PC-3 (cell line): ENCODE measurements at regions not wholly inside any gene's neighbourhood (a gene's known extent, or its start where the extent isn't known, plus 50 kb on each side); places are given as distances from the start of the nearest gene placed in this dataset.

Source experiments
- CTCF ChIP-seq: fragments of 300-600 bp; sonication (generic); conservative IDR thresholded peaks from 2 replicates; pipeline ENCODE4 v1.5.1; 2017; ENCODE audit warnings: antibody characterized with exemption, low read depth, mild to moderate bottlenecking, low read length
- EZH2 ChIP-seq: fragments of 300-600 bp; sonication (generic); IDR thresholded peaks from one replicate; pipeline ENCODE4 v1.6.1; 2017; ENCODE audit warnings: antibody characterized with exemption, mild to moderate bottlenecking, low read length; ENCODE audit not compliant: unreplicated experiment
- EZH2phosphoT487 ChIP-seq: fragments of 300-600 bp; sonication (generic); IDR thresholded peaks from 2 replicates; pipeline ENCODE4 v1.6.1; 2018; ENCODE audit warnings: mild to moderate bottlenecking, antibody characterized with exemption, low read length, borderline replicate concordance

- no peak for TF ChIP-seq EZH2phosphoT487
- no peak for TF ChIP-seq CTCF
- no peak for TF ChIP-seq EZH2
These were observed 249.3 kb upstream of the FSHR start for GRCh38 chr2:49403637-49404036.
